GM23248 (cell line): ENCODE measurements at regions not wholly inside any gene's neighbourhood (a gene's known extent, or its start where the extent isn't known, plus 50 kb on each side); places are given as distances from the start of the nearest gene placed in this dataset.

Source experiments
- EZH2 ChIP-seq: fragments of 200-600 bp; sonication (generic); IDR thresholded peaks from 2 replicates; pipeline ENCODE4 v1.6.1; 2018; ENCODE audit warnings: antibody characterized with exemption, mild to moderate bottlenecking; ENCODE audit not compliant: insufficient read depth, poor library complexity, severe bottlenecking
- EZH2phosphoT487 ChIP-seq: fragments of 200-600 bp; sonication (generic); IDR thresholded peaks from 2 replicates; pipeline ENCODE4 v1.6.1; 2018; ENCODE audit warnings: antibody characterized with exemption, moderate library complexity, mild to moderate bottlenecking, low read depth; ENCODE audit not compliant: insufficient read depth

DNA sequence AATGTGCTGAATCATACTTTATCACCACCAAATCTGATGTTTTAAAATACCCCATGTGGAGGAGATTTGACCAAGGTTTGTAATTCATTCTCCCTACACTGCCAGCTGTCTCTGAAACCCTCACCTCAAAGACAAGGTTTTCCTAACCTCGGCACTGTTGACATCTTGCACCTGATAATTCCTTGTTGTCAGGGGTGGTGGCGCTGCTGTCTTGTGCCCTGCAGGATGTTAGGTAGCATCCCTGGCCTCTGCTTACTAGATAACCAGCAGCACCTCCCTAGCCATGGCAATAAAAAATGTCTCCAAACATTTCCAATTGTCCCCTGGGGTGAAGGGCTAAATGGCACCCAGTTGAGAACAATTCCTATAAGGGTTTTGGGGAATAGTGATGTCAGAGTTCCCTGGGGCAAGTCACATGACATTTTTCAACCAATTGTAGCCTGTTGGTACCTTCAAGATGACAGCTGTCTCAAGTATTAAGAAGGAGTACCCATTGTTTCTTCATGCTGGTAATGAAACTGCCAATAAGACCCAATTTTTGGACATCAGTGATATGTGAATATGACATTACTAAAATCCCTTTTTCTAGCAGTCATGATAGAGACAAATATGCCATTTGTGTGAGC is 160.6 kb upstream of the PLCXD3 start:
- no peak for TF ChIP-seq EZH2
- TF ChIP-seq EZH2phosphoT487: no peak
